GM18867 (cell line): ENCODE measurements at regions not wholly inside any gene's neighbourhood (a gene's known extent, or its start where the extent isn't known, plus 50 kb on each side); places are given as distances from the start of the nearest gene placed in this dataset.

ENCODE experiments used
- ATAC-seq: cut with Tn5 transposase; IDR thresholded peaks from one replicate; pipeline ENCODE4 v1.9.1; 2021; ENCODE audit warnings: mild to moderate bottlenecking, moderate library complexity; ENCODE audit not compliant: unreplicated experiment

DNA sequence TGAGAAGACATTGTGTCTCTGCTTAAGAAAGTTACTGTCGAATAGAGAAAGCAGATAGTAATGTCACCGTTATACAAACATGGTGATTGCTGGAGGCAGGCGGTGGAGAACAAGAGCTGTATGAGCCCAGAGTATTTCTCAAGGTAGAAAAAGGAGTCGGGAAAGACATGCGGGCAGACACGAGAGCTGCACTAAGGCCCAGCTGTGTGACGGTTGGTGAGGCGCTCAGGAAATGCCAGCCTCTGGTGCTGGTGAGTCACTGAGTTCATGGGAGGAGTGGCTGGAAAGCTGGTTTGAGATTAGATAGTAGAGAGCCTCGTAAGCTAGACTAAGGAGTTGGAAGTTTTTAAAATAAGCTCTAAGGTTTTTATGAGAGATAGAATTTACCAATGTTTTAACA is 390.9 kb upstream of the TRIB2 start:
- ATAC-seq: no peak

DNA sequence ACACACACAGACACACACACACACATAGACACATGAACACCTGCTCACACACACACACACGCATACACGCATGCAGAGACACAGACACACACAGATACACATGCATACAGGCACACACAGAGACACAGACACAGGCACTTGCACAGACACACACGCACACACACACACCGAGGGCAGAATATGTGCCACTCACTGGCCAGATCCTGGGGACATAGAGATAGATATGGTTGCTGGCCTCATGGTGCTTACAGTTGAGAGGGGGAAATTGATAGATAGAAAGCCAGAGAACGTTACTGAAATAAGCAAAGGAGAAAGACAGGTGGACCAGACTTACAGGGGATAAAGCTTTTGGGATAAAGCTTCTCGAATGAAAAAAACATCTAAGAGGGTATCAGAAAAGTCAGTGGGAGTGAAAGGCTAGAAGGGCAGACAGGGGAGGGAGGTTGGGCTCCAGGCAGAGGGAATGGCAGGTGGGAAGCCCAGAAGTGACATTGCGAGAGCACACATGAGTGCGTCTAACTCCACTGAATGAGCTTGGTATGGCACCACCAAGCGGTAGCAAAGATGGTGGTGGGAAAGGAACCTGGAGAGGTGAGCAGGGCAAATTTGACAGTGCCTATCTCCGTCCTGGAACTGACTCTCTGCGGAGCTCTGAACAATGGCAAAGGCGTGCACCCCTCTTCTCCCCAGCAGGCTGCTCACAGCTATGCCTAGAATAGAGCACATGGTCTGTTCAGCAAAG is 390.1 kb upstream of the TRIB2 start:
- ATAC-seq: no peak

DNA sequence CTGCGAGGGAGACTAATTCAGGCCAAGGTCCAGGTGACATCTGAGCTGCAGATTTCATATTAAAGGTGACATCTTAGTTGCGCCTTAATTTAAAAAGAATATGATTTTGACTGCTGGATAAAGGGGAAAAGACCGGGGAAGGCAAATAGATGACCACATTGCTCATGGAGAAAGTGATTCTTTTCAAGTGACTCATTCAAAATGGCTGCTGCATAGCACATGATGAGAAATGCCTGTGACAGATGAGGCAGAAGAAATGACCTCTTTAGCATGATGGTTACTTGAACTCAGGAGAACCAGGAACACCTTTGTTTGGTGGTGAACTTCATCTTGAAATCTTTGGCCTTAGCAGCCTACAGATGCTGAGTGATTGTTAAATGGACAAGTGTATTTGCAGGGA is 385.8 kb upstream of the TRIB2 start:
- ATAC-seq: no peak

DNA sequence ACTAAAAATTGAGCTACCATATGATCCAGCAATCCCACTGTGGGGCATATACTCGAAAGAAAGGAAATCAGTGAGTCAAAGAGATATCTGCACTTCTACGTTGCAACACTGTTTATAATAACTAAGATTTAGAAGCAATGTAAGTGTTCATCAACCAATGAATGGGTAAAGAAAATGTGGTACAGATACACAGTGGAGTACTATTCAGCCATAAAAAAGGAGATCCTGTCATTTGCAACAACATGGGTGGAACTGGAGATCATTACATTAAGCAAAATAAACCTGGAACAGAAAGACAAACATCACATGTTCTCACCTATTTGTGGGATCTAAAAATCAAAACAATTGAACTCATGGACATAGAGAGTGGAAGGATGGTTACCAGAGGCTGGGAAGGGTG is 385.0 kb upstream of the TRIB2 start:
- ATAC-seq: no peak

DNA sequence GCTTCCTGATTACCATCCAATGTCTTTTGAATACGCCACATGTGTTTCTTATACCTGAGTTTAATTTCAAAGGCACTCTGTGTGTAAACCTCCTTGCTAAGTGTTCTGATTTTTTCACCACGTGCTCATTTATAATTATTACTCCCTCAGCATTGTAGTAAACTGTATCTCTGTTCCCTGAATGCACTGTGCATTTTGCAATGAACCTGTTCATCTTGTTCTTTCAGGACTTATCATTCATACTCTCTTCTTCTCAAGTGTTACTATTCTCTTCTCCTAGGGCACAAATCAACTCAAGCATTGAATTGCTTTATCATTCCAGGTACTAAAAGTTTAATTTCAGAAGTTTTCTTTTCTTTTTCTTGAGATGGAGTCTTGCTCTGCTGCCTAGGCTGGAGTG is 383.4 kb upstream of the TRIB2 start:
- ATAC-seq: no peak

DNA sequence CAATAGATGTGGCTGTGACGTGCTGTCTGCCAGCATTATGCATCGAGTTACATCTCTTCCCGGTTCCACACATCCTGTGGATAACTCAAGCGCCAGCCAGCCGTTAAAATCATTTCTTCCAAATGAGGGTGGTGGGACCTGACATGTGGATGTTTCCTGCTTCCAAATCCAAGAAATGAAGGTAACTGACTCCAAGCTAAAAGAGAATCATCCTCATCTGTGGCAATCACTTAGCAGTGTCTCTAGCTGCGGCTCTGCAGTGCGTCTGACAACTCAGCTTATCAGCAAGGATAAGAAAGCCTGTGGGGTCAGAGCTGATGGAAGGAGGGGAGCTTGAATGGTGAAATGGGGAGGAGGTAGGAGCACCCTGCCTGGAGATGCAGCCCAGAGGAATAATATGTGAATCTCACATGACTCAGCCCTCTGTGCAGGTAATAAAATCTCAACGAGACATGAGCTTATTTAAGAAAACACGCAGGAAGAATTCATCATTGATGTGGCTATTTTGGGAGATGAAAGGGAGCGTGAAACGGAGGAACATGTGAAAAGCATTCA is 382.2 kb upstream of the TRIB2 start:
- ATAC-seq: no peak

DNA sequence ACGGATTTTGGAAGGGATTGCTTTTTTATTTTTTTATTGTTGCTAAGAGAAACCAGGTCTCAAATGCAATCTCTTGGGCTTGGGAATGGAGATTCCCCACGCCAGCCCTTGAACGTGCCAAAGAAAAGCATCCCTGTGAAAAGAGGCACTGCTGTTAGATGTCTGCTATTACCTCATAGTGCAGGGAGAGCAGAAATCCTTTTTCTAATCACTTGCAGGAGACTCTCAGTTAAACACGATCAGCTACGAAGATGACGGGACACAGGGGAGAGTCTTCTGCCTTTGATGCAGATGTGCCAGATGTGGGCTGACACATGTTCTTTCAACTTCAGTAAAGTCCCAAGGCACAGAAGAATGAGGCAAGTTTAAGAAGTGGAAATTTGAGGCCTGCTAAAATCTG is 381.6 kb upstream of the TRIB2 start:
- ATAC-seq: no peak

DNA sequence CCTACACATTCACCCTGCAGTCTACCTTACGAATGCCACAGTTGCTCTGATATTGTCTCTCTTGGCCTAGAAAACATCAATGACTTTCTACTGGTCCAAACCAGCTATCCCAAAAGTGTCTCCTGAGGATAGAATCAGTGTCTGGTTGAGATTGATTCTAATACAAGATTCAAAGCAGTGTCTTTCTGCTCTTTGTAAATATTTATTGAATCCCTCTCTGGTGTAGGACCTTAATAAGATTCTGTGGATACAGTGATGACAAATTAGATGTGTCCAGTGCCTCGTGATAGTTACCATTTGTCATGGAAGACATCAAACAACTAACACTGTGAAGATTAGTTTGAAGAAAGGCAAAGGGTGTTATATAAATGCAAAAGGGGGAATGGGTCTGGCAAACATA is 380.7 kb upstream of the TRIB2 start:
- ATAC-seq: no peak

DNA sequence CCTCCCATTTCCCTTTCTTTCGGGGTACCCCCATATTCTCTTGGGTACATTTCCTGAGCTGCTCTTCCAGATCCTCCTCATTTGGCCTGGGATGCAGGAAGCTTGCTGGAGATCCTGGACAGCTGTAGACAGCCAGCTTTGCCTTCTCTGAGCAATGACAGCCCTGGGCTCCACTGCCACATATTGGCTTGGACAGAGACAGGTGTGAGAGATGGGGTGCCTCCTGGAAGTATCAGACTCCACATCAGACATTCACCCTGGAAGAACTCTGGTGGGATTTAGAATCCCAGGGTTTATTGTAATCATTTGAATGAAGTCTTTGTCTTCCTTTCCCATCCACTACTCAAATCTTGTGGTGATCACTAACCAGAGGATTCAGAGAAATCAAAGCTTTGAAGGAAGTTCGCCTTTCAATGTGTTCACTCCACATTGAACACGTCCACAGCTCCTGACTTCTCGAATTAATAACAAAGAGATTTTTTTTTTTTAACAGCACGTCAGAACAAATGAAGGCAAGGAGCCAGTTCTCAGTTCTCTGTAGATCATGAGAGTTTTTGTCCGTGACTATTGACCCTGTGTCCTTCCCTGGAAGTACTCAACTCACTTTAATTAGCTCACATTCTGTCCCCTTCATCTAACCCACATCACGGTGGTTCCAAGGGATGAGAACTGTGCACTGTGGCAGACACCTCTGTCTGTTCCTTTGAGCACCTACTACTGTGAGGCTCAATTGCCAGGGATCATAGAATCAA is 377.6 kb upstream of the TRIB2 start:
- no peak for ATAC-seq

DNA sequence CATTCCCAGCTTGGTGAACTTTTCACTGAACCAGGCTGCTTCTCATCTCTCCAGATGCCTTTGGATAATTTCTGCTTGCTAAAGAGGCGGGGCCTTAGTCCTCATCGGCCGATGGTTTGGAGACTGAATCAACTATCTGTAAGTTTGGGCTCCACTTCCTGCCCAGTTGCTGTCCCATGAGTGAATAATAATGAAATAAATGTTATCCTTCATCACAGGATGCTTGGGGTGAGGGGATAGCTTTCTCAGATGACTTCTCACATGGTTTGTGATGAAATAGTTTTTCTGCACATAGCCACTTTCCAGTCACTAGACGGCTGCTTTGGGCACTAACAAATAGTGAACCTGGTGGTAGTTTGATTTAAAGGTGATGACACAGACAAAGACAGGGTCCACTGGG is 376.6 kb upstream of the TRIB2 start:
- ATAC-seq: no peak

DNA sequence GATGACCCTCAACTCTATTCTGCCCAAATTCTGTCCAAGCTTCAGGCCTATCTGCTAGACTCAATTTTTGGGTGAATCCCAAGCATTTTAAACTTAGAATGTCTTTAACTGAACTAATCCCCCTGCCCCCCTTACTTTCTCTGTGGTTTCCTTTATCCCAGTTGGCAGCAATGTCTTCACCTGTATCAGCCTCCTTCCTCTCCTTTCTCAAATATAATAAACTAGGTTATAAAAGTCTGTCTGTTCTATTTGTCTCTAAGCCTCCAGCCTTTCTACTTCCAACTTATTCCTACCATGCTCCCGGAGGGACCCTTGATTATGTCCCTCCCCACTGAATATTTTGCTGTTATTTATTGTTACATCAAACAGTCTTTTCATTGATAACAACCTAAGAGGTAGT is 375.5 kb upstream of the TRIB2 start:
- ATAC-seq: no peak

DNA sequence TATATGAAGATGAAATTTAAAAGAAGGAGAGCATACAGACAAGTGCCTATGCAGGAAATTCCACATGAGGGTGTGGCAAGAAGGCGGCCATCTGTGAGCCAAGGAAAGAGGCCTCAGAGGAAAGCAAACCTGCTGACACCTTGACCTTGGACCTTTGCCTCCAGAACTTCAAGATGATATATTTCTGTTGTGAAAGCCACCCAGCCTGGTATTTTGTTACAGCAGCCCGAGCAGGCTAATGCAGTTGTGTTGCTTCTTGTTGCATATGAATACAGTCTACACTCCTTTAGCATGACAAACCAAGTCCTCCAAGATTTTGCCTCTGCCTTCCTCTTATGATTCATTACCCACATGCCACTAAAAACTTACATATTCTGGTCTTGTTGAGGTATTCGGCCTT is 374.8 kb upstream of the TRIB2 start:
- ATAC-seq: no peak

DNA sequence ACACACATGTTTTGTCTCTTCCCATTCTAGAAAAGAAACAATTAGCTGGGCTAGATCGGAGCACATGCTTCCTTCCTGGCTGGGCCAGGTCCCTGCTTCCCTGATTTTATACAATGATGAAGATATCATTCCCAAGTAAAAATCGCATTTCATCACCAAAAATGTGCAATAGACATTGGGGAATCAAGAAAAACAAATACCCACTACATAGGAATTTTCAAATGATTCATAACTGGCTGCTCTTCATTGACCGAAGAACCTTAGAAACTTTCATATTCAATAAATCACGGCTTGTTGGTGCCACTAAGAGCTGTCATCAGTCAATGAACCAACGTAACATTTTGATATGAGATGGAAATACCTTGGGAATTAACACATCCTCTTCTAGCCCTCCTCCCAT is 373.6 kb upstream of the TRIB2 start:
- no peak for ATAC-seq

DNA sequence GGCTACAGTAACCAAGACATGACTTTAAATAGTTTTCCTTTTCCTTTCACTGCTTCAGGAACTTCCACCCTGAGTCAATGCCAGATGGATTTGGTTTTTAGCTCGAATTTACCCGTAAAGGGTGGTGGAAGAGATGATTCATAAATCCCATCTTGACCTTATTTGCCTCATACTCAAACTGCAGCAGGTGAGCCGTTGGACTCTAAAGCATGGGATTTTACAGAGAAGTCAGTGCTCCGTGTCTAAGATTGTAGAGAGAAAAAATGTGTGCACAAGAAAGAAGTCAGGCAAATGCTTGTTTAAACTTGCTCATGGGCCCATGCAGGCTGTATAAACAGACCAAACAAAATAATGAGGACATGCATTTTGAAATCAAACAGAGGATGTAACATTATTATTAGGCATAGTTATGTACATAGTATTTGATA is 369.7 kb upstream of the TRIB2 start:
- no peak for ATAC-seq

DNA sequence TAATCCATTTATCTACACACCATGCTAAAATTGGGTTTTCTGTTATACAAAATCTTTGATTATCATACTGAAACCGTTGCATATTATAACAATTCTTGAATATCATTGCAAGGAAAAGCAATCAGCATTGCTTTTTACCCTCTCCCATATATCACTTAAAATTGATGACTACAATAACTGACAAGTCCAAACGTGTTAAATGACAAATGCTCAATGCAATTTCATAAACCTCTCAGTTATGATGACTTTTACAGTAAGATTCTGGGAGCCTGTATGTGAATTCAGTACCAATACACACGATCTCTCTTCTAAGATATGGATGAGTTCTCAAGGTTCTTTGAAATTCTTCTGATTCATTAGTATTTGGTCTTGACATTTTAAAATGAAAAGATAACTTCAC is 368.5 kb upstream of the TRIB2 start:
- ATAC-seq: no peak

DNA sequence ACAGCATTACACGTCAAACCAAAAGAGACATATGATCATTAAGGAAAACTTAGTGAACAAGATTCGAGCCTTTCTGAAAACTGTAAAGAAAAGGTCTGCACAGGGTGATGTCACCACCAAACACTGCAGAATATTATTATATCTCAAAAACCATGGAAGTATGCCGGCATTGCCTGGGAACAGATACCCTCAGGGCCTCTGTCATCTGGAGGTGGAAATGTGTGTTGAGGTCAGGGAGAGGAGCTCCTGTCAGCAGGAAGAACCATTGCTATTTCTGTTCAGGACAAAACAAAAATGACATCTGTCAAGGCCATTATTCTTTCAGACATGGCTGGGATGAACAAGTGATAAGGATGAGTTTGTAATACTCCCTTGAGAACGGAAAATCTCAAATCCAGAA is 365.9 kb upstream of the TRIB2 start:
- ATAC-seq: no peak

DNA sequence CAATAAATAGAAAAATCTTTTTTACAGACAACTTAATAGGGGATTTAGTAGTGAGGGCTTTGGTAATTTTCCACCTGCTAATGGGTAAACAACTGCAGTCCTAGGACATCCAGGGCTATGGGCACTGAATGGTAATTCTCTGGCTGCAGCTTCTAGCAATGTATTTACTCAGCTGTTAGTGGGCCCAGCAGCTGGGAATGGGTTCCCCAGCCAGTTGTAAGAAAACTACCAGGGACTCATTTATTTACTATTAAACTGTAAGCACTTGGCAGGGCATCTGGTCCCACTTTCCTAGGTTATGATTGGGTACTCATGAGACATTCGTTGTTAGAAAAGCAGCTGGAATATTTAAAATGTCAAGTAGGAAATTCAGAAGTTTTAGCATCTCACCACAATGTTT is 363.8 kb upstream of the TRIB2 start:
- ATAC-seq: no peak

DNA sequence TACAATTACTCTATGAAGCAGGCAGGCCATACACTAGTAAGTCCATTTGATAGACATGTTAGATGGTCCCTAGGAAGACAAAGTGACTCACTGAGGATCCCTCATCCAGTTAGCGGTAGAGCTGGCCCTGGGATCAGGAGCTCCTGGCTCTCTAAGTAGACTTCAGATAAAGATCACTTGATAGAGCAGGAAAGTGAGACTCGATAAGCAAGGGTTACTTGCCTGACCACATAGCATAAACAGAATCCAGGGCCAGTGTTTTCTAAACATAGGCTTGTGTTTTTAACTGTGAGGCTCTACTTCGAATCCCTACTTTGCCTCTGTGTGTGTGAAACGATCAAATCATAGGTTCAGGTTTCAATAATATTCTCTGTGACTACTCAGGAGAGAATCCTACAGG is 355.2 kb upstream of the TRIB2 start:
- no peak for ATAC-seq

DNA sequence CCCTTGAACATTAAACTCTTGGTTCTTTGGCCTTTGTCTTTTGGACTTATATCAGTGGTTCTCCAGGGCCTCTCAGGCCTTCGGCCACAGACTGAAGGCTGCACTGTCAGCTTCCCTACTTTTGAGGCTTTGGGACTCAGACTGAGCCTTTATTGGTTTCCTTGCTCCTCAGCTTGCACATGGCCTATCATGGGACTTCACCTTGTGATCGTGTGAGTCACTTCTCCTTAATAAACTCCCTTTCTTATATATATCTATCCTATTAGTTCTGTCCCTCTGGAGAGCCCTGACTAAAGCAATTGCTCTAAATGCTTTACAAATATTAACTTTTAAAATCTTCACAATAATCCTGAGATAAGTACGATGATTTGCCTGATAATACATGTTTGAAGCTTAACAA is 353.6 kb upstream of the TRIB2 start:
- no peak for ATAC-seq

DNA sequence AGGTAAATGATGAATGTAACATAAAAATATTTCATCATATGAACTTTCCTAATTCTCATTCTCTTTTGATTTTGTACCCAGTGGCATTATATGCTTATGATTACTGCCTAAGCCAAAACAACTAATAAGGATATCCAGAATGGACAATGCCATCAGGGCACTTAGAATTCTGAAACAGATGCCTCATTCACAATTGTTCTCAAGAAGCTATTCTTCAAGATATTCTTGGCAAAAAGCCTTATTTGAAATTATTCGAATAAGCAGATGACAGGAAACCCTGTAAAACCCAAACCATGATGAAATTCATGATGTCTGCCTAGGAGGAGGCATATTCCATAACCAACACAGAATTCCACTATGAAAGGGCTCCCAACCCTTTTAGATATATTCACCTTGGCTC is 353.2 kb upstream of the TRIB2 start:
- no peak for ATAC-seq

DNA sequence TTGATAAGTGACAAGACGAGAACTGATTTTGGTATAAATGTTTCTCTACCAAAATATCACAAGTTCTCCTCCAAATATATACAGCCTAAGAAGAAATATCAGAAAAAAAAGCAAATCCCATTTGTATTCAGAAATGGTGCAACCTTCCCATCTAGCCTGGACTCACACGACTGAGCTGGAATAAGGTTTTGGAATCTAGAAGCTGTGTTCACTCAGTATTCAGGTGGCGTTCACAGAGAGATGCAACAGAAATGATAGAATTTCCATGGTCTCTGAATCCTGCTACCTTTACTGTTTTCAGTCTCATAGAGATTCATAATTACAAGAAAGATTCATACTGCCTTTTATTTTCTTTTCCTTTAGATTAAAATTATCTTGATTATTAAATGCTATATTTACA is 347.2 kb upstream of the TRIB2 start:
- ATAC-seq: no peak

DNA sequence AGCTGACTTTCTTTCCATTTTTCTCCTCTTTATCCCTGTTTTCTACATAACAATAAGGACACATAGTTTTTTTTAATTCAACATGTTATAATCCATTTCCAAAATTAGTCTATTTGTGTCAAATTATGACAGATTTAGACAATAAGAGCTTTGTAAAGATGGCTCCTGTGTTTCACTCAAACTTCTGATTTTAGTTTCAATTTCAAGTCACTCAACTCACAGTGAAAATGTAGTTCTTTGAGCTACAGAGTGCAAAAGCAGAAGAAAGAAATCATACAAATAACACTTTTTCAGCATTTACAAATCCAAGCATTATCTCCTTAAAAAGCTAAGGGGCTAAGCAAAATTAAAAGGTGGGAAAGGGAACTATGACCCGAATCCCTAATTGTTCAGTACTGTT is 340.7 kb upstream of the TRIB2 start:
- peak; percentile 45 for ATAC-seq
